ENCODE measurements at regions not wholly inside any gene's neighbourhood (a gene's known extent, or its start where the extent isn't known, plus 50 kb on each side); places are given as distances from the start of the nearest gene placed in this dataset.

- TF ChIP-seq CTCF (IDR thresholded peaks at IDR 0.05), result peak; percentile 45 to 83 (median 74)
- TF ChIP-seq POLR2A (IDR thresholded peaks at IDR 0.05), result no peak
- TF ChIP-seq POLR2AphosphoS5 (IDR thresholded peaks at IDR 0.05), result no peak
- TF ChIP-seq EP300 (IDR thresholded peaks at IDR 0.05), result no peak
Observed at GRCh38 chr3:99023590-99024192, 122.2 kb upstream of the DCBLD2 start.

Data from gastroesophageal sphincter (tissue), 3 donors.